NCI-H1436 (cell line): ENCODE measurements at regions not wholly inside any gene's neighbourhood (a gene's known extent, or its start where the extent isn't known, plus 50 kb on each side); places are given as distances from the start of the nearest gene placed in this dataset.

ENCODE experiments used
- DNase-seq: peaks from one replicate; lab custom pipeline; 2025; lab: John Stamatoyannopoulos, UW

- no peak for DNase-seq
Observed at GRCh38 chrX:14476205-14476604, 53.1 kb upstream of the GLRA2 start.

DNA sequence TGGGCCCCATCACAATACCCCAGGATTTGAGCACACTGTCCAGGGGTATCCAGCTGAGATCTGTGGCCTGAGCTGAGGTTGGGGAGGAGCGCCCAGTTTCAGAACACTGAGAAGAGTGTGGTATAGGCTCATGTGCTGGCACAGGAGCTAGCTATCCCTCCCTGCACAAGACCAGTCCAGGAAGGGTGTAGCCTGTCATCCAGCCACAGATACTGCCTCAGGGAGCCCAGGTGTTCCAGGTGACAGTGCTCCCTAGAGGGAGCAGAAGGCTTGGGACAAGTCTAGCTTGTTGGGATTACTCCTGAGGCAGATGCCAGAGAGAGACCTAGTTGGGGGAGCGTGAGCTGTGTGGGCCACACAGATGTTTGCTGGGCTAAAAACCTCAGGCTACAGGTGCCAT is 79.6 kb upstream of the GLRA2 start:
- no peak for DNase-seq

GRCh38 chrX:14448406-14448805 is 80.9 kb upstream of the GLRA2 start:
- DNase-seq = no peak

- no peak for DNase-seq
Observed at GRCh38 chrX:14440106-14440505, 89.2 kb upstream of the GLRA2 start.

- no peak for DNase-seq
Observed at GRCh38 chrX:14427614-14428013, 101.7 kb upstream of the GLRA2 start.

DNA sequence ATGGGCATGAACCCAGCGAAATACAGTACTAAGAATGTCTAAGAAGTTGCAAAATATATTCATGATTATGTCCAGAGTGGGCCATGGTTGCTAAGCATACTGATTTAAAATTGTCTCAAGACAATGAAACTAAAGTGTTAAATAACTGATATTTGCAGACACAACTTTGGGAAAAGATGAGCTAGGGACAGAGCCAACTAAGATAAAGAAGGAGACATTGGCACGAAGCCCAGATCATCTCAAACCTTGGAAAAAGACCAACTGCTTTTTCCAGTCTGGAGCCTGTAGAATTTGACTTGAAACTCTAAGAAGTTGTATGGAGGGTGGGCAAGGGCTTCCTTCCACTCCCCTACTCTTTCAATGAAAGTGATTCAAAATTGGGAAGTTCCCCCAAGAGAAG is 108.5 kb upstream of the GLRA2 start:
- DNase-seq = no peak

GRCh38 chrX:14412686-14413085 is 116.7 kb upstream of the GLRA2 start:
- no peak for DNase-seq

- DNase-seq = no peak
Observed at GRCh38 chrX:14411326-14411725, 118.0 kb upstream of the GLRA2 start.

DNA sequence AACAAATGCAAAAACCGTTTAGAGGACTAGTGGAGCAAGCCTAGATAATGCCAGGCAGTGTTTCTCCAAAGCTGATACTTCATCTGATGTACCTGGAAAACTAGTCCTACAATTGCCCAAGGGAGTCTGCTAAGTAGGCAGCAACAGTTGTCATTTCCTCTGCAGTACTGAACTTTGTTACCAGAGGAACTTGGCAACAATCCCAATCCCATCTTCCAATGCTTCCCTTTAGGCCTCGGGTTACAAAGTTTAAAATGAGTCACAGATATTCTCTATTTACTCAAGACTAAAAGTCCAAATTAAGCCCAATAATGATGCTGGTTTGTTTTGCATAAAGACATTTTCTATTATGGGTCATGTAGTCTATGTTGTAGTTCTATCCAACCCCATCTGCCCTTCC is 120.0 kb upstream of the GLRA2 start:
- no peak for DNase-seq

- DNase-seq = no peak
Observed at GRCh38 chrX:14406225-14406624, 123.1 kb upstream of the GLRA2 start.

DNA sequence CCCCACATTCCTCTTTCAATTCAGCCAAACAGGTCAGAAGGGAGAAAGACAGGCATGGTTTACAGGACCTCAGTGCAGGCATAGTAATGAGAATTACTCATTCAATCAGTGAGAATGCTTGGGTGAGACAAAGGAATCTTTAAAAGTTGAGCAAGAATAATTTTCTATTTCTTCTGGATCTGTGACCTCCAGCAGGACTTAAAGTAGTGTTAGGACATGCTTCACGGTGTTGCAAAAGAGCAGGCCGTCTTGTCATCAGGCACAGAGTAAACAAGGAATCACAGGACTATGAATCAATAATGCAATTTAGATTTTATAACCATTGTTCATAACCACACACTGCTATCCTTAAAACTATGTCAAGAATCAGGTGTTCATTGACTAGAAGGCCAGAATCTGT is 130.6 kb upstream of the GLRA2 start:
- DNase-seq = no peak

GRCh38 chrX:14389682-14390081 is 139.7 kb upstream of the GLRA2 start:
- no peak for DNase-seq

DNA sequence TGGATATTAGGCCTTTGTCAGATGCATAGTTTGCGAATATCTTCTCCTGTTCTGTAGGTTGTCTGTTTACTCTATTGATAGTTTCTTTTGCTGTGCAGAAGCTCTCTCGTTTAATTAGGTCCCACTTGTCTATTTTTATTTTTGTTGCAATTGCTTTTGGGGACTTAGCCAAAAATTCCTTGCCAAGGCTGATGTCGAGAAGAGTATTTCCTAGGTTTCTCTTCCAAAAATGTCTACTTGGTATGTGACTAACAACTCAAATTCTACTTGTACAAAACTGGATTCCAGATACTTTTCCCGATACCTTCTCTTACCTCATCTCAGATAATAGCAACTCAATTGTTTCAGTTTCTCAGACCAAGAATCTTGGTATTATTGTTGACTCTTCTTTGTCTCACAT is 142.4 kb upstream of the GLRA2 start:
- no peak for DNase-seq

- no peak for DNase-seq
Observed at GRCh38 chrX:14380044-14380443, 149.3 kb upstream of the GLRA2 start.

DNA sequence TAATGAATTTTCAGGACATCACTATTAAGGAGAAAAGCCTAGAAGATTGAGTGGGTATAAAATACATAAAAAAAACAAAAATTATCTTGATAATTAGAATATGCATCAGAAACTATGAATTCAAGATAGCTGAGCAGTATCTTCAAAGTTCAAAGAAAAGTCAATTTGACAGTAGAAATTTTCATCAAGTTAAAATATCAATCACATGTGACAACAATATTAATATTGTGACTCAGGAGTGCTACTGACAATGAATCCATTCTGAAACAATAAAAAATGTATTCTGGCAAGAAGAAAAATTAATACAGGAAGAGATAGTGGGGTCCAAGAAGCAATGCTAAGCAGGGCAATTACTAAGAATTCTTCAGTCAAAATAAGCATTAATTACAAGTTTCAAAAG is 151.9 kb upstream of the GLRA2 start:
- no peak for DNase-seq

GRCh38 chrX:14363728-14364127 is 165.6 kb upstream of the GLRA2 start:
- no peak for DNase-seq

DNA sequence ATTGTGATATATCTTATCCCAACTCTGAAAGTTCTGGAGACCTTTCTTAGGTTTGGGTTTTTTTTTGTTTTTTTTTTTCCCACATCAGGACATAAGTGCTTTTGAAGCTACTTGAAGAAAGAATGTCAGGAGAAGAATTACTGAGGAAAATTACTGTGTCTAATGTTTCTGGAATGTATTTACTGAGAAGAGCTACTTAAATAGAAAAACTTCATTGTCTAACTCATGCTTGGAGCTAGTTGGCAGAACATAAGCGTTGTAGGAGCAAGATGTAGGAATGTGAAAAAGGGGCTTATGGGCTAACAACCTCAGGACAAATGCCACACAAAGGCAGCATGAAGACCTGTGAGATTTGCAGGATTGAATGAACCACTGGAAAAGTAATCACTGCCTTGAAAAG is 166.6 kb upstream of the GLRA2 start:
- no peak for DNase-seq

- DNase-seq = no peak
Observed at GRCh38 chrX:14361435-14361834, 167.9 kb upstream of the GLRA2 start.

DNA sequence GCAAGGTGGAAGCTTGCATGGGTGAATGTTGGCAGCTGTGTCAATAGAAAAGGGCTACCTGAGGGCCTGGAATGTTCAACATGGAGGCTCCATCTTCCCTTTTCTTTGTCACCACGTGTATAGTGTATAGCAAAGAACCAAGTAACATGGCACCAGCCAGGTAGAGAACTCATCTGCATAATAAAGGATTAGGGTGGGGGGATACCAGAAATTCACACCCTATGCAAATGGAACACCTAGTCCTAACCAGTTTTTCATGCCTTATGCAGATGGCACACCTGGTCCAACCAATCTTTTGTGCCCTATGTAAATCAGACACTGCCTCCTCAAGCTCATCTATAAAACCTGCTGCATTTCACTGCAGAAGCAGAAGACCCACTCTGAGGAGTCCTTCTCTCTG is 169.6 kb upstream of the GLRA2 start:
- DNase-seq = no peak

- DNase-seq = no peak
Observed at GRCh38 chrX:14359316-14359715, 170.0 kb upstream of the GLRA2 start.

DNA sequence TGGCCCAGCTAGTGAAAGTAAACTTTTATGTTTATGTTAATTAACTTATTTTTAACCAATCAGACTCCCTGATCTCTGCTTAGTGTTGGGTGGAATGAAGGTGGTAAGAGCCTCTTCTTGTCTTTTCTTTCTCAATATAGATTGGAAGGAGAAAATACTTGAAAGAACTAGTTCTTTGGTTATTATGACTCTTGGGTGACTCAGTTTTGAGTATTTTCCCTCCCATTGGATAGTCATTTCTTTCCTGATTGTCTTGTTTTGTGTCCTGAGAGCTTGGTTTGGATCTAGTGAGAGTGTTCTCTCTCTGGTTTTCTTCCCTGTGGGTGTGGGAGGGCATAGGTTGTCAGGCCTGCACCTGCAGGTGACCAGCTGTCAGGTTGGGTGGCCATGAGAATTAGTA is 172.0 kb upstream of the GLRA2 start:
- no peak for DNase-seq

GRCh38 chrX:14356401-14356800 is 172.9 kb upstream of the GLRA2 start:
- no peak for DNase-seq

GRCh38 chrX:14355556-14355955 is 173.8 kb upstream of the GLRA2 start:
- DNase-seq = no peak

DNA sequence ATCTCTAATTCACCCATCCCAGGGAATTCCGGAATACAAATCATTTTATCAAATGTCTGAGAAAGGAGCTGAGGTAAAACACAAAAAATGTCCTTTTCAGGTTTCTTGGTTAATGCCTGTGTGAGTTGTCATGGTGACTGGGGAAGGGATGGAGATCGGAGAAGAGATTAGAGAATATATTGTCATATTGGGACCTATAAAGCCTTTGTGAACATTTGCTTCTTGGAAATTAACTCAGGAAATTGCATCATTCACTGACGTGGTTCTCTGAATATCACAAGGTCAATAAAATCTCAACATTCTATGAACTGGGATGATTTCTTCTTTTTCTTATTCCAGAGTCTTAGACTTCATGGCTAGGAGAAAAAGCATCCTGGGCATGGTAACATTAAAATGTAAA is 174.8 kb upstream of the GLRA2 start:
- DNase-seq = no peak

DNA sequence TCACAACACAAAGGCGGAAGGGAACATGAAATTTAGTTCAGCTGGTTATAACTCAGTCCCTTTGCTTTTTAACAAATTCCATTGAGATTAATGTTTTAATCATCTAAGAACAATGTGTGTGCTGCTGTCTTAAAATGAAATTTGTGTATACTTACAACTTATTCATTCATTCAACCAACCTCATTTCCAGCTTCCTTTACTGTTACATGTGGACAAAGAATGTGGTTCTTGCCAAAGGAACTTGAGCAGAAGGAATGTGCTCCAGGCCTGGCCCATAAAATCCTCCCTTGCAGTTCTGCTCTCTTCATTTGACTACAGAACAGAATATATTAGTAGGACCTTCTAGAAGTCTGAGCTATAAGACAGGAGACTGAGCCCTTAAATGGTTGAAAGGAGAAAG is 176.8 kb upstream of the GLRA2 start:
- DNase-seq = no peak
